ENCODE measurements at regions not wholly inside any gene's neighbourhood (a gene's known extent, or its start where the extent isn't known, plus 50 kb on each side); places are given as distances from the start of the nearest gene placed in this dataset.

DNA sequence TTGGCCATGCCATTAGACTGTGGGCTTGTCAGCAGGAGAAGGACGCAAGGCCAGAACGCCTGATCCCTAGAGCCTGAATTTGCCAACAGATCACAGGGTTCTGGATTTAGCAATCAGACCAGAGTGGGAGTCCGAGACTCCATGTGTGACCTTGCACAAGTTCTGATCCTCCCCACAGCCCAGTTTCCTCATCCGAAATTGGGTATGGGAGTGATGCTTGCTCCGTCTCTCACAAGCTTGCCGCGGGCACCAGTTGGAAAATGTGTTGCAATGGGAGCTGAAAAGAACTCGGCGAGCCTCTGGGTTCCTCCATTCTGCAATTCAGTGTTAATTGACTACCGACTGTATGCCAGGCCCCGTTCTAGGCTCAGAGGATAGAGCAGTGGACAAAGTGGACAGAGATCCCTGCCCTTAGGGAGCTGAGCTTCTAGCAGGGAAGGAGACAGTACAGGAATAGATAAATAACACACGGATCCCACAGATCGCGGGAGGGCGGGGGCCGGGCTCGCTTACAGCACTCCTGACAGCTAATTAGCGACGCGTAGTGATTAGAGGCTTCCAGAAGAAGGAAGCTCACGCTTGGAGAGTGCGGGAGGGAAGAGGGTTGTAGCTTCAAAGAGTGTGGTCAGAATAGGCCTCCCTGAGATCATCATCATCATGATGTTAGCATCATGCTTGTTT, 150.4 kb upstream of the CIBAR2 start:
- H3K4me3 ChIP-seq (ENCODE audit: low read length), result peak overlapping the region; percentile 11
- no peaks in the 10 kb centered on the region for H4K20me1 ChIP-seq (ENCODE audit: insufficient read depth)
- no peaks in the 10 kb centered on the region for H3K79me2 ChIP-seq (replicated peaks; ENCODE audit: insufficient read depth, low read length)

DNA sequence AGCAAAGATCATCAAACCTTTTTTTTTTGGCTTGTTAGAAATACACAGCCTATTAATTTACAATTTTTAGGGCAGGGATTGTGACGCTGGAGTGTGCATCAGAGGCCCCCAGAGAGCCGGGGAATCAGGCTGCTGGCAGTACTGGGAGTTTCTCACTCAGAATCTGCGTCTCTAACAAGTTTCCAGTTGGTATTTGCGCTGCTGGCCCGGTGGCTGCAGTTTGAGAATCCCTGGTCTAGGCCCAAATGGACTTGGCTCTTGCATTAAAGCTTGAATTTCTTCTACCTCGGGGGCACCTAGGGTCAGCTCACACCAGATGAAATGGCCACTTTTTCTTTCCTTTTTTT, 150.9 kb upstream of the CIBAR2 start:
- no peaks in the 10 kb centered on the region for H3K79me2 ChIP-seq (replicated peaks; ENCODE audit: insufficient read depth, low read length)
- peaks cover 11% of the 10 kb centered on the region for H3F3A ChIP-seq (ENCODE audit: insufficient read depth, low read length, poor library complexity, severe bottlenecking)
- peak overlapping the region; percentile 71 for H3K27ac ChIP-seq (ENCODE audit: low read length)
- no peak overlapping the region for H3K9ac ChIP-seq (ENCODE audit: low read length)
- no peak for TF ChIP-seq EZH2 (IDR thresholded peaks at IDR 0.05; ENCODE audit: borderline replicate concordance, insufficient read depth, low read length, poor library complexity, severe bottlenecking)
- no peak for TF ChIP-seq EP300 (conservative IDR thresholded peaks at IDR 0.05; ENCODE audit: poor library complexity, severe bottlenecking)
- no peak for TF ChIP-seq POLR2AphosphoS5 (IDR thresholded peaks at IDR 0.05)
- TF ChIP-seq SMC3 (conservative IDR thresholded peaks at IDR 0.05; ENCODE audit: poor library complexity), result no peak
- TF ChIP-seq RAD21 (conservative IDR thresholded peaks at IDR 0.05), result no peak
- TF ChIP-seq, protein P1, sequence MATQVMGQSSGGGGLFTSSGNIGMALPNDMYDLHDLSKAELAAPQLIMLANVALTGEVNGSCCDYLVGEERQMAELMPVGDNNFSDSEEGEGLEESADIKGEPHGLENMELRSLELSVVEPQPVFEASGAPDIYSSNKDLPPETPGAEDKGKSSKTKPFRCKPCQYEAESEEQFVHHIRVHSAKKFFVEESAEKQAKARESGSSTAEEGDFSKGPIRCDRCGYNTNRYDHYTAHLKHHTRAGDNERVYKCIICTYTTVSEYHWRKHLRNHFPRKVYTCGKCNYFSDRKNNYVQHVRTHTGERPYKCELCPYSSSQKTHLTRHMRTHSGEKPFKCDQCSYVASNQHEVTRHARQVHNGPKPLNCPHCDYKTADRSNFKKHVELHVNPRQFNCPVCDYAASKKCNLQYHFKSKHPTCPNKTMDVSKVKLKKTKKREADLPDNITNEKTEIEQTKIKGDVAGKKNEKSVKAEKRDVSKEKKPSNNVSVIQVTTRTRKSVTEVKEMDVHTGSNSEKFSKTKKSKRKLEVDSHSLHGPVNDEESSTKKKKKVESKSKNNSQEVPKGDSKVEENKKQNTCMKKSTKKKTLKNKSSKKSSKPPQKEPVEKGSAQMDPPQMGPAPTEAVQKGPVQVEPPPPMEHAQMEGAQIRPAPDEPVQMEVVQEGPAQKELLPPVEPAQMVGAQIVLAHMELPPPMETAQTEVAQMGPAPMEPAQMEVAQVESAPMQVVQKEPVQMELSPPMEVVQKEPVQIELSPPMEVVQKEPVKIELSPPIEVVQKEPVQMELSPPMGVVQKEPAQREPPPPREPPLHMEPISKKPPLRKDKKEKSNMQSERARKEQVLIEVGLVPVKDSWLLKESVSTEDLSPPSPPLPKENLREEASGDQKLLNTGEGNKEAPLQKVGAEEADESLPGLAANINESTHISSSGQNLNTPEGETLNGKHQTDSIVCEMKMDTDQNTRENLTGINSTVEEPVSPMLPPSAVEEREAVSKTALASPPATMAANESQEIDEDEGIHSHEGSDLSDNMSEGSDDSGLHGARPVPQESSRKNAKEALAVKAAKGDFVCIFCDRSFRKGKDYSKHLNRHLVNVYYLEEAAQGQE (IDR thresholded peaks at IDR 0.05; ENCODE audit: borderline replicate concordance), result no peak
- TF ChIP-seq TAF1 (IDR thresholded peaks at IDR 0.05; ENCODE audit: low read depth), result no peak
- no peak for TF ChIP-seq MXI1 (conservative IDR thresholded peaks at IDR 0.05; ENCODE audit: poor library complexity, severe bottlenecking)
- TF ChIP-seq, protein P2, sequence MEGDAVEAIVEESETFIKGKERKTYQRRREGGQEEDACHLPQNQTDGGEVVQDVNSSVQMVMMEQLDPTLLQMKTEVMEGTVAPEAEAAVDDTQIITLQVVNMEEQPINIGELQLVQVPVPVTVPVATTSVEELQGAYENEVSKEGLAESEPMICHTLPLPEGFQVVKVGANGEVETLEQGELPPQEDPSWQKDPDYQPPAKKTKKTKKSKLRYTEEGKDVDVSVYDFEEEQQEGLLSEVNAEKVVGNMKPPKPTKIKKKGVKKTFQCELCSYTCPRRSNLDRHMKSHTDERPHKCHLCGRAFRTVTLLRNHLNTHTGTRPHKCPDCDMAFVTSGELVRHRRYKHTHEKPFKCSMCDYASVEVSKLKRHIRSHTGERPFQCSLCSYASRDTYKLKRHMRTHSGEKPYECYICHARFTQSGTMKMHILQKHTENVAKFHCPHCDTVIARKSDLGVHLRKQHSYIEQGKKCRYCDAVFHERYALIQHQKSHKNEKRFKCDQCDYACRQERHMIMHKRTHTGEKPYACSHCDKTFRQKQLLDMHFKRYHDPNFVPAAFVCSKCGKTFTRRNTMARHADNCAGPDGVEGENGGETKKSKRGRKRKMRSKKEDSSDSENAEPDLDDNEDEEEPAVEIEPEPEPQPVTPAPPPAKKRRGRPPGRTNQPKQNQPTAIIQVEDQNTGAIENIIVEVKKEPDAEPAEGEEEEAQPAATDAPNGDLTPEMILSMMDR (IDR thresholded peaks at IDR 0.05; ENCODE audit: poor library complexity, severe bottlenecking), result no peak
- H3K36me3 ChIP-seq (ENCODE audit: insufficient read depth, low read length), result no peaks in the 10 kb centered on the region
- H3K9me2 ChIP-seq (ENCODE audit: insufficient read depth, low read length), result no peaks in the 10 kb centered on the region
- no peaks in the 10 kb centered on the region for H4K20me1 ChIP-seq (ENCODE audit: insufficient read depth)
- no peak overlapping the region for H3K4me2 ChIP-seq (ENCODE audit: low read length)
- no peak overlapping the region for H2AFZ ChIP-seq (ENCODE audit: low read depth, low read length)
- no peaks in the 10 kb centered on the region for H3K27me3 ChIP-seq (ENCODE audit: insufficient read depth, low read depth, low read length)
- no peak overlapping the region for H3K4me3 ChIP-seq (ENCODE audit: low read length)
- H3K9me3 ChIP-seq (ENCODE audit: low read length), result no peaks in the 10 kb centered on the region

More for the DNA sequence above, 150.4 kb upstream of the CIBAR2 start:
- H3K9me3 ChIP-seq (ENCODE audit: low read length), result no peaks in the 10 kb centered on the region
- H3K27me3 ChIP-seq (ENCODE audit: insufficient read depth, low read depth, low read length), result no peaks in the 10 kb centered on the region
- TF ChIP-seq, protein P1 (IDR thresholded peaks at IDR 0.05; ENCODE audit: borderline replicate concordance), result peak; percentile 73
- TF ChIP-seq, protein P2 (IDR thresholded peaks at IDR 0.05; ENCODE audit: poor library complexity, severe bottlenecking), result no peak
- TF ChIP-seq POLR2AphosphoS5 (IDR thresholded peaks at IDR 0.05), result peak; percentile 19
- no peaks in the 10 kb centered on the region for H3K9me2 ChIP-seq (ENCODE audit: insufficient read depth, low read length)
- no peak overlapping the region for H3K4me2 ChIP-seq (ENCODE audit: low read length)
- peak overlapping the region; percentile 21 for H3K9ac ChIP-seq (ENCODE audit: low read length)
- H3K36me3 ChIP-seq (ENCODE audit: insufficient read depth, low read length), result no peaks in the 10 kb centered on the region
- H2AFZ ChIP-seq (ENCODE audit: low read depth, low read length), result no peak overlapping the region
- H3K27ac ChIP-seq (ENCODE audit: low read length), result peak overlapping the region; percentile 71
- H3F3A ChIP-seq (ENCODE audit: insufficient read depth, low read length, poor library complexity, severe bottlenecking), result peaks cover 11% of the 10 kb centered on the region
